HepG2 (cell line): ENCODE measurements at regions not wholly inside any gene's neighbourhood (a gene's known extent, or its start where the extent isn't known, plus 50 kb on each side); places are given as distances from the start of the nearest gene placed in this dataset.

ENCODE experiments used
- HDAC6 ChIP-seq: fragments of 200-600 bp; sonication (generic); IDR thresholded peaks from 2 replicates; pipeline ENCODE4 v1.7.0; 2017; ENCODE audit warnings: mild to moderate bottlenecking, antibody characterized with exemption, low read length, low read depth
- JDP2 ChIP-seq: sonication (generic); formaldehyde crosslinking; IDR thresholded peaks from 2 replicates; pipeline ENCODE4 v1.8.1; 2022; ENCODE audit warnings: missing genetic modification reagents, borderline replicate concordance
- KLF15 ChIP-seq: sonication (generic); formaldehyde crosslinking; IDR thresholded peaks from 2 replicates; pipeline ENCODE4 v1.8.1; 2023; ENCODE audit warnings: borderline replicate concordance, mild to moderate bottlenecking, inconsistent platforms, missing genetic modification reagents, mixed read lengths
- MTA1 ChIP-seq: sonication (generic); formaldehyde crosslinking; IDR thresholded peaks from 2 replicates; pipeline ENCODE4 v1.4.0; 2020; ENCODE audit warnings: missing genetic modification reagents, mild to moderate bottlenecking, borderline replicate concordance
- TBX3 ChIP-seq: fragments of 450-650 bp; IDR thresholded peaks from 2 replicates; pipeline ENCODE4 v1.6.1; 2017; ENCODE audit warnings: antibody characterized with exemption, mild to moderate bottlenecking, inconsistent platforms, borderline replicate concordance
- ZNF232 ChIP-seq: sonication (generic); formaldehyde crosslinking; IDR thresholded peaks from 2 replicates; pipeline ENCODE4 v1.4.0; 2020; ENCODE audit warnings: missing genetic modification reagents, borderline replicate concordance
- ZNF607 ChIP-seq: sonication (generic); formaldehyde crosslinking; IDR thresholded peaks from 2 replicates; pipeline ENCODE4 v1.5.1; 2020; ENCODE audit warnings: missing genetic modification reagents, mild to moderate bottlenecking, borderline replicate concordance
- ZNF749 ChIP-seq: sonication (generic); formaldehyde crosslinking; IDR thresholded peaks from 2 replicates; pipeline ENCODE4 v1.8.0; 2022; ENCODE audit warnings: mild to moderate bottlenecking, missing genetic modification reagents, moderate library complexity, borderline replicate concordance
- TF ChIP-seq, protein P1 (sequence below): IDR thresholded peaks from 2 replicates; pipeline ENCODE4 v1.6.1; 2016; ENCODE audit warnings: mild to moderate bottlenecking
- TF ChIP-seq, protein P2 (sequence below): sonication (generic); formaldehyde crosslinking; IDR thresholded peaks from 2 replicates; pipeline ENCODE4 v1.5.1; 2020; ENCODE audit warnings: mild to moderate bottlenecking, missing genetic modification reagents, borderline replicate concordance
- TF ChIP-seq, protein P3 (sequence below): sonication (generic); formaldehyde crosslinking; IDR thresholded peaks from 2 replicates; pipeline ENCODE4 v1.5.0; 2020; ENCODE audit warnings: mild to moderate bottlenecking, missing genetic modification reagents
- TF ChIP-seq, protein P4 (sequence below): sonication (generic); formaldehyde crosslinking; IDR thresholded peaks from 2 replicates; pipeline ENCODE4 v1.8.1; 2023; ENCODE audit warnings: mild to moderate bottlenecking, missing genetic modification reagents
- TF ChIP-seq, protein P5 (sequence below): sonication (generic); formaldehyde crosslinking; conservative IDR thresholded peaks from 2 replicates; pipeline ENCODE4 v1.8.0; 2022; ENCODE audit warnings: missing genetic modification reagents
- TF ChIP-seq, protein P6 (sequence below): sonication (generic); formaldehyde crosslinking; IDR thresholded peaks from 2 replicates; pipeline ENCODE4 v1.4.0; 2020; ENCODE audit warnings: missing genetic modification reagents

DNA sequence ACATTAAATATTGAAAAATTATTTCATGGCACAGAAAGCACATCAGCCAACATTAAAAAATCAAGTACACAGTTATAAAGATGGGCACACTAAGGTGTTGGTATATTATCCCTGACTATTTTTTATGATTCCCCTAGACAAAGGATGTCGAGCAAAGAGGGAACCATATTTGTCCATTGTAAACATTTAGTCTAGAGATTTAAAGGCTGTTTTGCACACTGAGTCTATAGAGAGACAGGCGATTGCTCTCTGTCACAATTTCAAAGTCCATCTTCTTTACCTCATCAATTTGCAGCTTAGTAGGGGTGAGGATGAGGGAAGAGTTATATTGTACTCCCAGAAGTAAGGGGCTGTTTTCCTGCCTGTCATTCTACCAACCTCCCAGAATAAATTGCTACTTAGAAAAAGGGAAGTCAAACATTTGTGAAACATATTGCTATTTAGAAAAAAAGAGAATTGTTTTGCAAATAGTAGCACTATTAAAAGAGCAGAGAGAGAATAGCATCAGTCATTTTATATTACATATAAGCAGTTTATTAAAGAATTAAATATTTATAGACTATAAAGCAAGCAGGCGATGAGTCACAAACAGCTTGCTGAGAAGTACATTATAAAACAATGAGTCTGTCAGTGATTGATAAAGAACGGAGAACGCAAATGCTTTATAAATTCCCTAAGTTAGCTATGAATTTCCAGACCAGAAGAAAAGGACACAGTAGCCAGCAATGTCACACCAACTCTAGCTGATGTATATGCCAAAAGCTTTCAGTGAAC, 270.6 kb upstream of the PMFBP1 start (continued):
- TF ChIP-seq JDP2 (CRISPR knock-in tag) (no peak), ZNF607 (no peak), ZNF749 (CRISPR knock-in tag) (no peak), HDAC6 (no peak), KLF15 (no peak), TBX3 (peak; percentile 87; the same call in 1 of the 2 replicates), ZNF232 (CRISPR knock-in tag) (no peak), MTA1 (no peak)
- TF ChIP-seq, protein P1, sequence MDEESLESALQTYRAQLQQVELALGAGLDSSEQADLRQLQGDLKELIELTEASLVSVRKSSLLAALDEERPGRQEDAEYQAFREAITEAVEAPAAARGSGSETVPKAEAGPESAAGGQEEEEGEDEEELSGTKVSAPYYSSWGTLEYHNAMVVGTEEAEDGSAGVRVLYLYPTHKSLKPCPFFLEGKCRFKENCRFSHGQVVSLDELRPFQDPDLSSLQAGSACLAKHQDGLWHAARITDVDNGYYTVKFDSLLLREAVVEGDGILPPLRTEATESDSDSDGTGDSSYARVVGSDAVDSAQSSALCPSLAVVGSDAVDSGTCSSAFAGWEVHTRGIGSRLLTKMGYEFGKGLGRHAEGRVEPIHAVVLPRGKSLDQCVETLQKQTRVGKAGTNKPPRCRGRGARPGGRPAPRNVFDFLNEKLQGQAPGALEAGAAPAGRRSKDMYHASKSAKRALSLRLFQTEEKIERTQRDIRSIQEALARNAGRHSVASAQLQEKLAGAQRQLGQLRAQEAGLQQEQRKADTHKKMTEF (CRISPR knock-in tag): peak; percentile 87
- TF ChIP-seq, protein P2, sequence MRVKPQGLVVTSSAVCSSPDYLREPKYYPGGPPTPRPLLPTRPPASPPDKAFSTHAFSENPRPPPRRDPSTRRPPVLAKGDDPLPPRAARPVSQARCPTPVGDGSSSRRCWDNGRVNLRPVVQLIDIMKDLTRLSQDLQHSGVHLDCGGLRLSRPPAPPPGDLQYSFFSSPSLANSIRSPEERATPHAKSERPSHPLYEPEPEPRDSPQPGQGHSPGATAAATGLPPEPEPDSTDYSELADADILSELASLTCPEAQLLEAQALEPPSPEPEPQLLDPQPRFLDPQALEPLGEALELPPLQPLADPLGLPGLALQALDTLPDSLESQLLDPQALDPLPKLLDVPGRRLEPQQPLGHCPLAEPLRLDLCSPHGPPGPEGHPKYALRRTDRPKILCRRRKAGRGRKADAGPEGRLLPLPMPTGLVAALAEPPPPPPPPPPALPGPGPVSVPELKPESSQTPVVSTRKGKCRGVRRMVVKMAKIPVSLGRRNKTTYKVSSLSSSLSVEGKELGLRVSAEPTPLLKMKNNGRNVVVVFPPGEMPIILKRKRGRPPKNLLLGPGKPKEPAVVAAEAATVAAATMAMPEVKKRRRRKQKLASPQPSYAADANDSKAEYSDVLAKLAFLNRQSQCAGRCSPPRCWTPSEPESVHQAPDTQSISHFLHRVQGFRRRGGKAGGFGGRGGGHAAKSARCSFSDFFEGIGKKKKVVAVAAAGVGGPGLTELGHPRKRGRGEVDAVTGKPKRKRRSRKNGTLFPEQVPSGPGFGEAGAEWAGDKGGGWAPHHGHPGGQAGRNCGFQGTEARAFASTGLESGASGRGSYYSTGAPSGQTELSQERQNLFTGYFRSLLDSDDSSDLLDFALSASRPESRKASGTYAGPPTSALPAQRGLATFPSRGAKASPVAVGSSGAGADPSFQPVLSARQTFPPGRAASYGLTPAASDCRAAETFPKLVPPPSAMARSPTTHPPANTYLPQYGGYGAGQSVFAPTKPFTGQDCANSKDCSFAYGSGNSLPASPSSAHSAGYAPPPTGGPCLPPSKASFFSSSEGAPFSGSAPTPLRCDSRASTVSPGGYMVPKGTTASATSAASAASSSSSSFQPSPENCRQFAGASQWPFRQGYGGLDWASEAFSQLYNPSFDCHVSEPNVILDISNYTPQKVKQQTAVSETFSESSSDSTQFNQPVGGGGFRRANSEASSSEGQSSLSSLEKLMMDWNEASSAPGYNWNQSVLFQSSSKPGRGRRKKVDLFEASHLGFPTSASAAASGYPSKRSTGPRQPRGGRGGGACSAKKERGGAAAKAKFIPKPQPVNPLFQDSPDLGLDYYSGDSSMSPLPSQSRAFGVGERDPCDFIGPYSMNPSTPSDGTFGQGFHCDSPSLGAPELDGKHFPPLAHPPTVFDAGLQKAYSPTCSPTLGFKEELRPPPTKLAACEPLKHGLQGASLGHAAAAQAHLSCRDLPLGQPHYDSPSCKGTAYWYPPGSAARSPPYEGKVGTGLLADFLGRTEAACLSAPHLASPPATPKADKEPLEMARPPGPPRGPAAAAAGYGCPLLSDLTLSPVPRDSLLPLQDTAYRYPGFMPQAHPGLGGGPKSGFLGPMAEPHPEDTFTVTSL (CRISPR knock-in tag): peak; percentile 99
- TF ChIP-seq, protein P3, sequence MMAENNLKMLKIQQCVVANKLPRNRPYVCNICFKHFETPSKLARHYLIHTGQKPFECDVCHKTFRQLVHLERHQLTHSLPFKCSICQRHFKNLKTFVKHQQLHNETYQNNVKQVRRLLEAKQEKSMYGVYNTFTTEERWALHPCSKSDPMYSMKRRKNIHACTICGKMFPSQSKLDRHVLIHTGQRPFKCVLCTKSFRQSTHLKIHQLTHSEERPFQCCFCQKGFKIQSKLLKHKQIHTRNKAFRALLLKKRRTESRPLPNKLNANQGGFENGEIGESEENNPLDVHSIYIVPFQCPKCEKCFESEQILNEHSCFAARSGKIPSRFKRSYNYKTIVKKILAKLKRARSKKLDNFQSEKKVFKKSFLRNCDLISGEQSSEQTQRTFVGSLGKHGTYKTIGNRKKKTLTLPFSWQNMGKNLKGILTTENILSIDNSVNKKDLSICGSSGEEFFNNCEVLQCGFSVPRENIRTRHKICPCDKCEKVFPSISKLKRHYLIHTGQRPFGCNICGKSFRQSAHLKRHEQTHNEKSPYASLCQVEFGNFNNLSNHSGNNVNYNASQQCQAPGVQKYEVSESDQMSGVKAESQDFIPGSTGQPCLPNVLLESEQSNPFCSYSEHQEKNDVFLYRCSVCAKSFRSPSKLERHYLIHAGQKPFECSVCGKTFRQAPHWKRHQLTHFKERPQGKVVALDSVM (CRISPR knock-in tag): no peak
- TF ChIP-seq, protein P4, sequence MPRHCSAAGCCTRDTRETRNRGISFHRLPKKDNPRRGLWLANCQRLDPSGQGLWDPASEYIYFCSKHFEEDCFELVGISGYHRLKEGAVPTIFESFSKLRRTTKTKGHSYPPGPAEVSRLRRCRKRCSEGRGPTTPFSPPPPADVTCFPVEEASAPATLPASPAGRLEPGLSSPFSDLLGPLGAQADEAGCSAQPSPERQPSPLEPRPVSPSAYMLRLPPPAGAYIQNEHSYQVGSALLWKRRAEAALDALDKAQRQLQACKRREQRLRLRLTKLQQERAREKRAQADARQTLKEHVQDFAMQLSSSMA (CRISPR knock-in tag): no peak
- TF ChIP-seq, protein P5, sequence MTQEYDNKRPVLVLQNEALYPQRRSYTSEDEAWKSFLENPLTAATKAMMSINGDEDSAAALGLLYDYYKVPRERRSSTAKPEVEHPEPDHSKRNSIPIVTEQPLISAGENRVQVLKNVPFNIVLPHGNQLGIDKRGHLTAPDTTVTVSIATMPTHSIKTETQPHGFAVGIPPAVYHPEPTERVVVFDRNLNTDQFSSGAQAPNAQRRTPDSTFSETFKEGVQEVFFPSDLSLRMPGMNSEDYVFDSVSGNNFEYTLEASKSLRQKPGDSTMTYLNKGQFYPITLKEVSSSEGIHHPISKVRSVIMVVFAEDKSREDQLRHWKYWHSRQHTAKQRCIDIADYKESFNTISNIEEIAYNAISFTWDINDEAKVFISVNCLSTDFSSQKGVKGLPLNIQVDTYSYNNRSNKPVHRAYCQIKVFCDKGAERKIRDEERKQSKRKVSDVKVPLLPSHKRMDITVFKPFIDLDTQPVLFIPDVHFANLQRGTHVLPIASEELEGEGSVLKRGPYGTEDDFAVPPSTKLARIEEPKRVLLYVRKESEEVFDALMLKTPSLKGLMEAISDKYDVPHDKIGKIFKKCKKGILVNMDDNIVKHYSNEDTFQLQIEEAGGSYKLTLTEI (CRISPR knock-in tag): no peak
- TF ChIP-seq, protein P6, sequence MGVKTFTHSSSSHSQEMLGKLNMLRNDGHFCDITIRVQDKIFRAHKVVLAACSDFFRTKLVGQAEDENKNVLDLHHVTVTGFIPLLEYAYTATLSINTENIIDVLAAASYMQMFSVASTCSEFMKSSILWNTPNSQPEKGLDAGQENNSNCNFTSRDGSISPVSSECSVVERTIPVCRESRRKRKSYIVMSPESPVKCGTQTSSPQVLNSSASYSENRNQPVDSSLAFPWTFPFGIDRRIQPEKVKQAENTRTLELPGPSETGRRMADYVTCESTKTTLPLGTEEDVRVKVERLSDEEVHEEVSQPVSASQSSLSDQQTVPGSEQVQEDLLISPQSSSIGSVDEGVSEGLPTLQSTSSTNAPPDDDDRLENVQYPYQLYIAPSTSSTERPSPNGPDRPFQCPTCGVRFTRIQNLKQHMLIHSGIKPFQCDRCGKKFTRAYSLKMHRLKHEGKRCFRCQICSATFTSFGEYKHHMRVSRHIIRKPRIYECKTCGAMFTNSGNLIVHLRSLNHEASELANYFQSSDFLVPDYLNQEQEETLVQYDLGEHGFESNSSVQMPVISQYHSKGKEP (CRISPR knock-in tag): no peak
